ENCODE measurements at regions not wholly inside any gene's neighbourhood (a gene's known extent, or its start where the extent isn't known, plus 50 kb on each side); places are given as distances from the start of the nearest gene placed in this dataset.

DNA sequence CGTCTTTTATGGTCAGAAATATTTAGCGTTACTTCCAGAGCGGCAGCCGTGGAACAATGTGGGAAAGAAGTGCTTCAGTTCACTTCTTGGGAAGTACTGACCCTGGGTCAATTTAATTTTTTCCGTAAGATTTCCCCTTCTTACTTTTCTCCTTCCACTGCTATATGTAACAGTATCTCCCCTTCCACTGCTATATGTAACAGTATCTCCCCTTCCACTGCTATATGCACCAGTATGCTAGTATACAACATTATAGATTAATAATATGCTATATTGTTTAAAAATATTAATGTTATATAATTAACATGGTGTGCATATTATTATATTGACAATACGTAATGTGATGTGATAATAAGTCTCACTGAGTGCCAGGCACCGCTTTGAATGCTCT lies 69.7 kb upstream of the ERG start:
- intact Hi-C loops (cut with DNase I; ENCODE audit: low total_unique reads) = loop anchor here (1.0 kb wide), 1 partner anchor 21 kb away; no protein-coding TSS in a partner anchor
- WGBS, 2 donors (ENCODE audit: low coverage in 1 of 2) = 65 to 80% methylated on average over 6 to 7 of the region's 7 CpGs
- no peaks in the 10 kb centered on the region for H3K36me3 ChIP-seq
- no peak for DNase-seq
- no peak overlapping the region for H3K4me3 ChIP-seq
- H3K27me3 ChIP-seq = peaks cover 6% of the 10 kb centered on the region
- no peaks in the 10 kb centered on the region for H3K4me1 ChIP-seq
- in situ Hi-C loops (cut with MboI; ENCODE audit: low pct_ligation_motif_present in 1 of 4, low pct_unique_long_range_greater_than_20kb in 1 of 4, low sequenced_read_pairs in 3 of 4) = no loop called here
- TF ChIP-seq, protein P1, sequence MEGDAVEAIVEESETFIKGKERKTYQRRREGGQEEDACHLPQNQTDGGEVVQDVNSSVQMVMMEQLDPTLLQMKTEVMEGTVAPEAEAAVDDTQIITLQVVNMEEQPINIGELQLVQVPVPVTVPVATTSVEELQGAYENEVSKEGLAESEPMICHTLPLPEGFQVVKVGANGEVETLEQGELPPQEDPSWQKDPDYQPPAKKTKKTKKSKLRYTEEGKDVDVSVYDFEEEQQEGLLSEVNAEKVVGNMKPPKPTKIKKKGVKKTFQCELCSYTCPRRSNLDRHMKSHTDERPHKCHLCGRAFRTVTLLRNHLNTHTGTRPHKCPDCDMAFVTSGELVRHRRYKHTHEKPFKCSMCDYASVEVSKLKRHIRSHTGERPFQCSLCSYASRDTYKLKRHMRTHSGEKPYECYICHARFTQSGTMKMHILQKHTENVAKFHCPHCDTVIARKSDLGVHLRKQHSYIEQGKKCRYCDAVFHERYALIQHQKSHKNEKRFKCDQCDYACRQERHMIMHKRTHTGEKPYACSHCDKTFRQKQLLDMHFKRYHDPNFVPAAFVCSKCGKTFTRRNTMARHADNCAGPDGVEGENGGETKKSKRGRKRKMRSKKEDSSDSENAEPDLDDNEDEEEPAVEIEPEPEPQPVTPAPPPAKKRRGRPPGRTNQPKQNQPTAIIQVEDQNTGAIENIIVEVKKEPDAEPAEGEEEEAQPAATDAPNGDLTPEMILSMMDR (IDR thresholded peaks at IDR 0.05) = no peak
- TF ChIP-seq POLR2AphosphoS5 (IDR thresholded peaks at IDR 0.05) = no peak
- TF ChIP-seq EP300 (IDR thresholded peaks at IDR 0.05; ENCODE audit: low read depth) = no peak
- no peak for TF ChIP-seq POLR2A (IDR thresholded peaks at IDR 0.05)
- no peaks in the 10 kb centered on the region for H3K9me3 ChIP-seq
- no peak overlapping the region for H3K27ac ChIP-seq

DNA sequence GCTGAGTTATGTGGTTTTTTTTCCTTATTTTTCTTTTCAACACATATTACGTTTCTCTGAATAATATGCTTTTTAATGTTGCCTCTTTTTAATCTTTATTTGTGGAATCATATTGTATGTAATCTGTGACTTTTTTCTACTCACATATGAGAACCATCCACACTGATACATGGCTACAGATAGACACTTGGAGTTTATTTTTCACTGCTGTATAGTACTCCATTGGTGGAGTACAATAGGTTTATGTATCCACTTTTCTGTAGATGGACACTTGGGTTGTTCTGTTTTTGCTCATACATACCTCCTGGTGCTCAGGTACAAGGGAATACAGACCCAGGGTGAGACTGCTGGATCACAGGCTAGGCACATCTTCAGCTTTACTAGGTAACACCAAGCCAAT lies 71.5 kb upstream of the ERG start:
- Histone ChIP-seq H3K4me3 (no peak overlapping the region), H3K27ac (no peak overlapping the region), H3K4me1 (no peaks in the 10 kb centered on the region), H3K36me3 (no peaks in the 10 kb centered on the region), H3K9me3 (no peaks in the 10 kb centered on the region), H3K27me3 (peaks cover 6% of the 10 kb centered on the region)
- in situ Hi-C loops (cut with MboI; ENCODE audit: low pct_ligation_motif_present in 1 of 4, low pct_unique_long_range_greater_than_20kb in 1 of 4, low sequenced_read_pairs in 3 of 4) (no loop called here), intact Hi-C loops (cut with DNase I; ENCODE audit: low total_unique reads) (loop anchor here (2.0 kb wide), 1 partner anchor 65 kb away; no protein-coding TSS in a partner anchor)
- TF ChIP-seq EP300 (IDR thresholded peaks at IDR 0.05; ENCODE audit: low read depth) (no peak), POLR2A (IDR thresholded peaks at IDR 0.05) (no peak), POLR2AphosphoS5 (IDR thresholded peaks at IDR 0.05) (no peak)
- TF ChIP-seq, protein P1 (IDR thresholded peaks at IDR 0.05) = no peak
- no peak for DNase-seq
- WGBS, 2 donors (ENCODE audit: low coverage in 1 of 2) = 83 to 89% methylated on average over 1 of the region's 1 CpG

DNA sequence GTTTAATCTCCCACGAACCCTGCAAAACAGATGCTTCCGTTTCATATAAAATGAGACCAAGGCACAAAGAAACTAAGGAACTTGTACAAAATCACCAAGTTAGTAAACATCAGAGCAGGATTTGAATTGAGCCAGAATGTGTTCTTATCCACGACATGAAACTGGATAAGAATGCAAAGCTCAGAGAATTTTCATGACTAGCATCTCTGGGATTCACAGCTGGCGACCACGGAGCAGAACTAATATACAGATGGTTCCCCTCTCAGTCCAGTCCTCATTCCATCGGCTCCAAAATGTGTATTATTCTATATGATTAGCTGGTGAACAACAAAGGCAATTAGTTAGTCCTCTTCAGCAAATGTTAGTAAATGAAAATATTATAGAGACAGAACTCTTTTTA lies 72.3 kb upstream of the ERG start:
- DNase-seq = no peak
- H3K4me3 ChIP-seq = no peak overlapping the region
- intact Hi-C loops (cut with DNase I; ENCODE audit: low total_unique reads) (loop anchor here (2.0 kb wide), 1 partner anchor 66 kb away; no protein-coding TSS in a partner anchor), in situ Hi-C loops (cut with MboI; ENCODE audit: low pct_ligation_motif_present in 1 of 4, low pct_unique_long_range_greater_than_20kb in 1 of 4, low sequenced_read_pairs in 3 of 4) (no loop called here)
- 72 to 79% methylated on average over 6 of the region's 6 CpGs for WGBS, 2 donors (ENCODE audit: low coverage in 1 of 2)
- TF ChIP-seq, protein P1 (IDR thresholded peaks at IDR 0.05) = no peak
- TF ChIP-seq POLR2AphosphoS5 (IDR thresholded peaks at IDR 0.05) = no peak
- TF ChIP-seq POLR2A (IDR thresholded peaks at IDR 0.05) = no peak
- TF ChIP-seq EP300 (IDR thresholded peaks at IDR 0.05; ENCODE audit: low read depth) = no peak
- no peaks in the 10 kb centered on the region for H3K9me3 ChIP-seq
- H3K36me3 ChIP-seq = no peaks in the 10 kb centered on the region
- no peak overlapping the region for H3K27ac ChIP-seq
- H3K4me1 ChIP-seq = no peaks in the 10 kb centered on the region
- peaks cover 6% of the 10 kb centered on the region for H3K27me3 ChIP-seq

GRCh38 chr21:38574895-38575575 lies 76.8 kb upstream of the ERG start:
- Histone ChIP-seq H3K27me3 (peaks cover 6% of the 10 kb centered on the region), H3K9me3 (no peaks in the 10 kb centered on the region), H3K36me3 (no peaks in the 10 kb centered on the region), H3K4me3 (no peak overlapping the region), H3K4me1 (no peaks in the 10 kb centered on the region), H3K27ac (no peak overlapping the region)
- intact Hi-C loops (cut with DNase I; ENCODE audit: low total_unique reads) = no loop called here
- in situ Hi-C loops (cut with MboI; ENCODE audit: low pct_ligation_motif_present in 1 of 4, low pct_unique_long_range_greater_than_20kb in 1 of 4, low sequenced_read_pairs in 3 of 4) = no loop called here
- WGBS, 2 donors (ENCODE audit: low coverage in 1 of 2) = 86 to 90% methylated on average over 9 of the region's 9 CpGs
- no peak for TF ChIP-seq EP300 (IDR thresholded peaks at IDR 0.05; ENCODE audit: low read depth)
- no peak for DNase-seq

GRCh38 chr21:38577887-38578286 lies 79.6 kb upstream of the ERG start:
- no peak overlapping the region for H3K4me3 ChIP-seq
- TF ChIP-seq POLR2AphosphoS5 (IDR thresholded peaks at IDR 0.05) (no peak), EP300 (IDR thresholded peaks at IDR 0.05; ENCODE audit: low read depth) (no peak), POLR2A (IDR thresholded peaks at IDR 0.05) (no peak)
- TF ChIP-seq, protein P1 (IDR thresholded peaks at IDR 0.05) = no peak
- H3K4me1 ChIP-seq = no peaks in the 10 kb centered on the region
- H3K36me3 ChIP-seq = no peaks in the 10 kb centered on the region
- in situ Hi-C loops (cut with MboI; ENCODE audit: low pct_ligation_motif_present in 1 of 4, low pct_unique_long_range_greater_than_20kb in 1 of 4, low sequenced_read_pairs in 3 of 4) (no loop called here), intact Hi-C loops (cut with DNase I; ENCODE audit: low total_unique reads) (no loop called here)
- no peaks in the 10 kb centered on the region for H3K9me3 ChIP-seq
- DNase-seq = no peak
- no peak overlapping the region for H3K27ac ChIP-seq
- H3K27me3 ChIP-seq = no peaks in the 10 kb centered on the region
- WGBS, 2 donors (ENCODE audit: low coverage in 1 of 2) = 89% methylated on average over 5 of the region's 5 CpGs; no CpG with 5 or more reads in 1 of the 2 donors
